ENCODE measurements at regions not wholly inside any gene's neighbourhood (a gene's known extent, or its start where the extent isn't known, plus 50 kb on each side); places are given as distances from the start of the nearest gene placed in this dataset.

- no peak for FAIRE-seq
- DNase-seq (ENCODE audit: low spot score in 2 of 2), result no peak
Measured at GRCh38 chr5:125812651-125813050, 610.6 kb upstream of the GRAMD2B start.

GRCh38 chr5:125813221-125813974 lies 609.8 kb upstream of the GRAMD2B start:
- FAIRE-seq, result no peak
- DNase-seq (ENCODE audit: low spot score in 2 of 2), result no peak

- FAIRE-seq (no peak), DNase-seq (ENCODE audit: low spot score in 2 of 2) (no peak)
Measured at GRCh38 chr5:125814119-125814518, 609.1 kb upstream of the GRAMD2B start.

GRCh38 chr5:125823572-125823971 lies 599.6 kb upstream of the GRAMD2B start:
- DNase-seq (ENCODE audit: low spot score in 2 of 2), result no peak
- no peak for FAIRE-seq

GRCh38 chr5:125826214-125826613 lies 597.0 kb upstream of the GRAMD2B start:
- no peak for DNase-seq (ENCODE audit: low spot score in 2 of 2)

GRCh38 chr5:125829349-125829748 lies 593.9 kb upstream of the GRAMD2B start:
- no peak for FAIRE-seq
- DNase-seq (ENCODE audit: low spot score in 2 of 2), result no peak

More at GRCh38 chr5:125826214-125826613, 597.0 kb upstream of the GRAMD2B start:
- no peak for FAIRE-seq

- DNase-seq (ENCODE audit: low spot score in 2 of 2) (no peak), FAIRE-seq (no peak)
Measured at GRCh38 chr5:125833398-125833797, 589.8 kb upstream of the GRAMD2B start.

- DNase-seq (ENCODE audit: low spot score in 2 of 2), result no peak
- no peak for FAIRE-seq
Measured at GRCh38 chr5:125834438-125835115, 588.6 kb upstream of the GRAMD2B start.

- no peak for FAIRE-seq
- DNase-seq (ENCODE audit: low spot score in 2 of 2), result peak; percentile 8 to 17
Measured at GRCh38 chr5:125835293-125836172, 587.7 kb upstream of the GRAMD2B start.

GRCh38 chr5:125836256-125836655 lies 587.0 kb upstream of the GRAMD2B start:
- FAIRE-seq, result no peak
- DNase-seq (ENCODE audit: low spot score in 2 of 2), result no peak

GRCh38 chr5:125837866-125838265 lies 585.3 kb upstream of the GRAMD2B start:
- FAIRE-seq (no peak), DNase-seq (ENCODE audit: low spot score in 2 of 2) (no peak)

- no peak for DNase-seq (ENCODE audit: low spot score in 2 of 2)
- no peak for FAIRE-seq
Measured at GRCh38 chr5:125847561-125847960, 575.6 kb upstream of the GRAMD2B start.

GRCh38 chr5:125848751-125849150 lies 574.5 kb upstream of the GRAMD2B start:
- FAIRE-seq, result no peak

GRCh38 chr5:125856949-125857348 lies 566.3 kb upstream of the GRAMD2B start:
- FAIRE-seq, result no peak

More at GRCh38 chr5:125848751-125849150, 574.5 kb upstream of the GRAMD2B start:
- DNase-seq (ENCODE audit: low spot score in 2 of 2), result no peak

GRCh38 chr5:125863579-125863978 lies 559.6 kb upstream of the GRAMD2B start:
- DNase-seq (ENCODE audit: low spot score in 2 of 2), result no peak
- no peak for FAIRE-seq

More at GRCh38 chr5:125856949-125857348, 566.3 kb upstream of the GRAMD2B start:
- no peak for DNase-seq (ENCODE audit: low spot score in 2 of 2)

- FAIRE-seq, result no peak
- no peak for DNase-seq (ENCODE audit: low spot score in 2 of 2)
Measured at GRCh38 chr5:125865166-125865815, 557.9 kb upstream of the GRAMD2B start.

- FAIRE-seq (no peak), DNase-seq (ENCODE audit: low spot score in 2 of 2) (no peak)
Measured at GRCh38 chr5:125868036-125868435, 555.2 kb upstream of the GRAMD2B start.

- DNase-seq (ENCODE audit: low spot score in 2 of 2) (no peak), FAIRE-seq (no peak)
Measured at GRCh38 chr5:125870256-125870655, 553.0 kb upstream of the GRAMD2B start.

- FAIRE-seq, result no peak
- no peak for DNase-seq (ENCODE audit: low spot score in 2 of 2)
Measured at GRCh38 chr5:125874057-125874456, 549.2 kb upstream of the GRAMD2B start.

GRCh38 chr5:125874717-125875116 lies 548.5 kb upstream of the GRAMD2B start:
- no peak for DNase-seq (ENCODE audit: low spot score in 2 of 2)
- no peak for FAIRE-seq

Measured in frontal cortex (tissue), 3 donors.